ENCODE measurements at regions not wholly inside any gene's neighbourhood (a gene's known extent, or its start where the extent isn't known, plus 50 kb on each side); places are given as distances from the start of the nearest gene placed in this dataset.

DNA sequence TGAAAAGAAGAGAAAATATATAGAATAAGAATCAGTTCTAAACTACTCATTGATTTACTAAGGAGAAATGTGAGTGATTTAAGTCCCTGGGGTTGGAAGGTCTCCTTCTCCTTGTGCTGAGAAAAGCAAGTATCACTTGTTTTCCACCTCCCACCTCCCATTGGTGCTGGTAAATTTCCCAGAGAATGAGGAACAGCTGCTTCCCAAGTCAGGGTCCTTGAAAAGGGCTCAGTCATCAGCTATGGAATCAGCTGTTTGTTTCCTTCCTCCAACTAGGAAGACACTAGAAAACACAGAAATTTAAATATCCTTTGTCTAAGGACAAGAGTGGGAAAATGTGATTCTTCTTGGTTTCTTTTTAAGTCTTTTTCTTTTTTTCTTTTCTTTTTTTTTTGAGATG, 131.3 kb upstream of the C1orf21 start:
- TF ChIP-seq, protein P1, sequence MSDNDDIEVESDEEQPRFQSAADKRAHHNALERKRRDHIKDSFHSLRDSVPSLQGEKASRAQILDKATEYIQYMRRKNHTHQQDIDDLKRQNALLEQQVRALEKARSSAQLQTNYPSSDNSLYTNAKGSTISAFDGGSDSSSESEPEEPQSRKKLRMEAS (IDR thresholded peaks at IDR 0.05; ENCODE audit: low read depth, low read length) = no peak
- TF ChIP-seq, protein P2, sequence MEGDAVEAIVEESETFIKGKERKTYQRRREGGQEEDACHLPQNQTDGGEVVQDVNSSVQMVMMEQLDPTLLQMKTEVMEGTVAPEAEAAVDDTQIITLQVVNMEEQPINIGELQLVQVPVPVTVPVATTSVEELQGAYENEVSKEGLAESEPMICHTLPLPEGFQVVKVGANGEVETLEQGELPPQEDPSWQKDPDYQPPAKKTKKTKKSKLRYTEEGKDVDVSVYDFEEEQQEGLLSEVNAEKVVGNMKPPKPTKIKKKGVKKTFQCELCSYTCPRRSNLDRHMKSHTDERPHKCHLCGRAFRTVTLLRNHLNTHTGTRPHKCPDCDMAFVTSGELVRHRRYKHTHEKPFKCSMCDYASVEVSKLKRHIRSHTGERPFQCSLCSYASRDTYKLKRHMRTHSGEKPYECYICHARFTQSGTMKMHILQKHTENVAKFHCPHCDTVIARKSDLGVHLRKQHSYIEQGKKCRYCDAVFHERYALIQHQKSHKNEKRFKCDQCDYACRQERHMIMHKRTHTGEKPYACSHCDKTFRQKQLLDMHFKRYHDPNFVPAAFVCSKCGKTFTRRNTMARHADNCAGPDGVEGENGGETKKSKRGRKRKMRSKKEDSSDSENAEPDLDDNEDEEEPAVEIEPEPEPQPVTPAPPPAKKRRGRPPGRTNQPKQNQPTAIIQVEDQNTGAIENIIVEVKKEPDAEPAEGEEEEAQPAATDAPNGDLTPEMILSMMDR (IDR thresholded peaks at IDR 0.05; ENCODE audit: low read depth, low read length) = no peak
